Stimulated activated CD4-positive, alpha-beta T cell treated with anti-CD3 and anti-CD28 coated beads, Interleukin-15, amount 100 ng/mL, for 24 hours (primary cell): ENCODE measurements at regions not wholly inside any gene's neighbourhood (a gene's known extent, or its start where the extent isn't known, plus 50 kb on each side); places are given as distances from the start of the nearest gene placed in this dataset.
"Not testable (repeated sequence)": the region's sequence is repeated elsewhere in the genome, so short reads cannot be mapped to it uniquely, and the experiment has no call there.

Experiments
- DNase-seq: peaks from one replicate; pipeline ENCODE4 v3.0.0-alpha.2; 2020

DNA sequence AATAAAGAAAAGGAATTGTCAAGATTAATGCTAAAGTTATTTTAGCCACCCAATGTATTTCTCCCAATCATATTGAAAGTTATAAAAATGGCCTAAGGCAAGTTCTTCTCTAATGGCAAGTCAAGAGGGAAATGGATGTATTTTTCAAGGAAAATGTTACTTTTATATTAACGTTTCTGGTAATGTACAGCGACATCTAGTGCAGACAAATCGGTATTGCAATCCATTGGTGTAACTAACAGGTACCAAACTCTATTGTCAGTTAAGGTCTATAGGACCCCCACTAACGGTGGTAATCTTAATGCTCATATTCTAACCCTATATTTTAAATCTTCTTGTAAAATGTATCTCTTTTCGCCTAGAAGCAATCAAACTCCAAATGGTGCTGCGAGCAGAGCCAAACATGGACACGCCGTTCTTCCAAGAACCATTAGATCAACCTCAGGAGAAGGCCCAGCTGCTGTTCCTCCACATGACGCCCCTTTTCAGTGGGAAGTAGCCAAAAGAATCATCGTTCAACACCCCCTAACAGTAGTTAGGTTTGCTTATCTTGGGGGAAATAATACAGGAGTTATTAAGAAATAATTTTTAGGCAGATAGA, 98.5 kb upstream of the PABPC3 start:
- DNase-seq, result peak; percentile 22

DNA sequence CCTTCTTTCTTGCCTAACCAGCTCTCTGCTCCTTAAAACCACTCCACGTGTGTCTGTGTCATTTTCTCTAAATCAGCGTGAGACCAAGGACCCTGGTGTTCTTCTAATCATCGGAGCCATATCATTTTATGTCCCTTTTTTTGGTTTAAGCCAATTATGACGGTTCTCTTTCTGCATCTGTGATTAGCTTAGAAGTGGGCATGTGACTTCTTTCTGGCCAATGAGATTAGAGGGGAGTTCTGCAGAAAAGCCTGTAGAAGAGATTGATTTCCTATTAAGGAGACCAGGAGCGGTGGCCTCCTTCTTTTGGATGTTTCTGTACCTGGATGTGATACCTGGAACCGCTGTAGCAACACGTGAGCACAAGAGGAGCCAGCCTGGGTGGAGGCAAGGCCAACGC, 97.5 kb upstream of the PABPC3 start:
- no peak for DNase-seq

- DNase-seq, result no peak
Measured at GRCh38 chr13:25001476-25002206, 94.3 kb upstream of the PABPC3 start.

- DNase-seq, result not testable (repeated sequence)
Measured at GRCh38 chr13:25002311-25002710, 93.6 kb upstream of the PABPC3 start.

DNA sequence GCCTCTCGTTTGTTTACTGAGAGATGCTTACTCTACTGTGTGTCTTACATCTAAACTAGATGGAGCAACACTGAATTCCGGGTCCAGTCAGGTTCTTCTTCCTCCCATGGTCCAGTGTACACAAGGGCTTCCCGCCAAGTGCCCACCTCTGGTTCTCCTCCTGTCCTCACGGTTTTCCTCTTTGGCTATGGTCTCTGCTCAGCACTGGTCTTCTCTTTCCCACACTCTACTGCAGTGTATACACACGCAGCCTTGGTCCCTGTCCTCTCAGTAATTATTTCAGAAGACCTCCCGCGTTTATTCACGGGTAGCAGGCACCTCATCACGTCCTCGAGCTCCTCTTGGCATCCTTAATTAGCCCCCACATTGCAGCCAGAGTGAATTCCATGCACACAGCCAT, 91.4 kb upstream of the PABPC3 start:
- DNase-seq, result not testable (repeated sequence)

GRCh38 chr13:25005050-25005497, 90.9 kb upstream of the PABPC3 start:
- DNase-seq, result peak; percentile 7

DNA sequence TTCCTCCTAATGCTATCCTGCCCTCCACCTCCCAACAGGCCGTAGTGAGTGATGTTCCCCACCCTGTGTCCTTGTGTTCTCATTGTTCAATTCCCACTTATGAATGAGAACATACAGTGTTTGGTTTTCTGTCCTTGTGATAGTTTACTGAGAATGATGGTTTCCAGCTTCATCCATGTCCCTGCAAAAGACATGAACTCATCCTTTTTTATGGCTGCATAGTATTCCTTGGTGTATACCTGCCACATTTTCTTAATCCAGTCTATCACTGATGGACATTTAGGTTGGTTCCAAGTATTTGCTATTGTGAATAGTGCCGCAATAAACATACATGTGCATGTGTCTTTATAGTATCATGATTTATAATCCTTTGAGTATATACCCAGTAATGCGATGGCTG, 88.5 kb upstream of the PABPC3 start:
- DNase-seq, result not testable (repeated sequence)

- not testable (repeated sequence) for DNase-seq
Measured at GRCh38 chr13:25014398-25014973, 81.5 kb upstream of the PABPC3 start.

GRCh38 chr13:25017176-25017575, 78.8 kb upstream of the PABPC3 start:
- not testable (repeated sequence) for DNase-seq

DNA sequence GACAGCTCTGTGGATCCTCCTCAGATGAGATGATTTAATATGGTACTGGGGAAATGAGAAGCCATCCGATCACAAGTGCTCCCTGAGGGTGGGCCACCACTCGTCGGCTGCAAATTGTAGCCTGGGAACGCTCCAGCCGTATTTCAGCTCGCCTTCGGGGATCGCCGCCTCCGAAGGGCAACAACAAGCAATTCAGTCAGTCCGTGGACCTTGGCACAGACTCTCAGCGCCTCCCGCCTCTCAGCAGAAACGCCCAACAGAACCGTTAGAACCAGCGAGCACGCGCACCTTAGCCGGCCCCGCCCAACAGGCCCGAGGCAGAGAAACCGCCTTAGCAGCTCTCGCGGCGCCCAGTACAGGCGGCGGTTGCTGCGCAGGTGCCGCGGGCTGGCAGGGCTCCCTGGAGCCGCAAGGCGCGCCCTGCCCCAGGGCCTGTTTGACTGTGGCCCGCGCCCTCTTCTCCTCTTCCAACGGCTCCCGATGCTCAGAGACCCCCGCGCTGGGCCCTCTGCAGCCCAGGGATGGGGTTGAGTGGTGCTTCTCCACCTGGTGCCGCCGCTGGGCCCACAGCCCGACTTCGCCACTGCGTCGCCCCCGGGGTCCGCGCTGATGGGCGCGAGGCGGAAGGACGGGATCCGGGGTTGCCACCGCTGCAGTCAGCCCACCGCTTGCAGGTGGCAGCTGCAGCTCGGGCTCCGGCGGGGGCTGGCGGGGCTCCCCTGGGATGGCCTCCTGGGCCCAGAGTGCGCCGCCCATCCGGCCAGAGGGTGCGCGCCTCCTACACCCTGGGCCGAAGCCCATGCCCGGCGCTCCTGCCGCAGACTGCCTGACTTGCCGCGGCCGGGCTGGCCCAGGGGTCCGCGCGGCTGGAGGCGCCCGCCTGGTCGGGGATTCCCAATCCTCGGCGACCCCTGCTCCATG, 77.9 kb upstream of the PABPC3 start:
- peak; percentile 80 for DNase-seq

GRCh38 chr13:25018729-25019115, 77.2 kb upstream of the PABPC3 start:
- peak; percentile 17 for DNase-seq

GRCh38 chr13:25019741-25020140, 76.2 kb upstream of the PABPC3 start:
- DNase-seq, result not testable (repeated sequence)

GRCh38 chr13:25024175-25024574, 71.8 kb upstream of the PABPC3 start:
- no peak for DNase-seq

DNA sequence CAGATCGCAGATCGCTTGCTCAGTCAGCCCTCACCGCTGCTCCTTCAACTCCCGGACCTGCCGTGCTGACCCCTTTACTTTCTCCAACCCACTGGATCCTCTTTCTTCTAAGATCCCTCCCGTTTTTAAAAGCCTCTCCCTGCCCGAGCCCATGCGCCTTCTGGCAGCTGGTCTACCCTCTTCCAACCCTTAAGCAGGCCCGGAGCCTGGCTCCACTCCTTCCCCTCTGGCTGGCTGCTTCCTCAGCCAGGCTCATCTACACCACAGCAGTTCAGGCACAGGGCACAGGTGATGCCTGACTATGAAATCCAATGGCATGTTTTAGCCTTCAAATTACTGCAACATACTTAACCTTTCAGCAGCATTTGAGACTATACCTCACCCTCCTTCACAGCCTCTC, 63.8 kb upstream of the PABPC3 start:
- DNase-seq, result no peak

DNA sequence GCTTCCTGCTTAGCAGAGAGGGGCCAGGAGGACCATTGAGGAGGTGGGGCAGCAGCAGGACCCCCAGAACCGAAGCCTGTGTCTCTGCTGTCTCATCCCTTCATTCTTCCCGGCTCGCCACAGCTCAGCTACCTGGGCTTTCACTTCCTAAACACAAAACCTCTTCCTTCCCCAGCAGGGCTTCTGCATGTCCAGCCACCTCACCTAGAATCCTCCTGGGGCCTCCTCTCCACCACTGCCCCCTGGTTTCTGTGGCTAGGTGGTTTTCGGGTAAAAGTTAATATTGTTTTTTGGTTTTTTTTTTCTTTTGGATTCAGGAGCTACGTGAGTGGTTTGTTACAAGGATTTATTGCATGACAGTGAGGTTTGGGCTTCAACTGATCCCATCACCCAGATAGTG, 61.8 kb upstream of the PABPC3 start:
- no peak for DNase-seq

DNA sequence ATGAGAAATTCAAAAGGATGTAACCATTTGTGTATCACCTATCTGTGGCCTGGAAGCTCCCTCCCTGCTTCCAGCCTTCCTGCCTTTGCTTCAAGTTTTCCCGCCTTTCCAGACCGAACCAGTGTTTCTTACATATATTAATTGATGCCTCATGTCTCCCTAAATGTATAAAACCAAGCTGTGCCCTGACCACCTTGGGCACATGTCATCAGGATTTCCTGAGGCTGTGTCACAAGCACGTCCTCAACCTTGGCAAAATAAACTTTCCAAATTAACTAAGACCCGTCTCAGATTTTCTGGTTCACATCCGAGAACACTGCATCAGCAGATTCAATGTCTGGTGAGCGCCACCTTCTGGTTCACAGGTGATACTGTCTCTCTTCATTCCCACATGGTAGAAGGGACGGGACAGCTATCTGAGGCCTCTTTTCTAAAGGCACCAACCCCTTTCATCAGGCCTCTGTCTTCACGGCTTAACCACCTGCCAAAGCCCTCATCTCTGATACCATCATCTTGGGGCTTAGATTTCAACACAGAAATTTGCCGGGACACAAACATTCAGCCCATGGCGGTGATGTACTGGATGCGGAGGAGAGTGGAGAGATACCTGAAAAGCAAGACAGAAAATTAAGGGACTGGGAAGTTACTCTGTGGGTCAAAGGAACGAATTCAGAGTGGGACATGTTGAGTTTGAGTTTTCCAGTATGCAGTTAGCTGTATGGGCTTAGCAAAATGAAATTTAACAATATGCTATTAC, 58.7 kb upstream of the PABPC3 start:
- DNase-seq, result peak; percentile 60

DNA sequence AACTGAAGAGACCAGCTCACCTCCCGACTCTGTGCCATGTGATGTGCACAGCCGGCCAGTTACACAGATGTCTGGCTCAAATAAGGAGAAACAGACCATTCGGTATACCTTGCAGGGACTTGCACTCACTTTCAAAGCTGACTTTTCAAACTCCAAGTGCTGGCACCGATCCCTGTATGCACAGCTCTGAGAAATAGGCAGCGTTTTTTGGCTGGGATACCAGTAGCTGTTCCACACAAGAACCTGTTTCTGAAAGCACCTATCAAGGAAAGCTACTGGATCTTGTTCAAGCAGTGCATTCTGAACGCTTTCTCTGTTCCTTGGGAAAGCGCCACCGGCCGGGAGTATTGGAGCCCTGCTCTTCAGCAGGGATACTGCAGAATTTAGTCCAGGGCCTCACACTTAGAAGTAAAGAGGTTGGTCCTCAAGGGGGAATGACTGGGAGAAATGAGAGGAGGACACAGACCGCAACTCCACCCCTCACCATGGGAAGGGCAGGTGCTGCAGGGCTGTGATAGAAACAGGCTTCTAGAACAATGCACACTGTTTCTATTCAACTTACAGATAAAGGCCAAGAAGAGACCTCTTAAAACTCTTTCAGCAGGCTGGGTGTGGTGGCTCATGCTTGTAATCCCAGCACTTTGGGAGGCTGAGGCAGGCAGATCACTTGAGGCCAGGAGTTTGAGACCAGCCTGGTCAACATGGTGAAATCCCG, 53.6 kb upstream of the PABPC3 start:
- DNase-seq, result no peak

DNA sequence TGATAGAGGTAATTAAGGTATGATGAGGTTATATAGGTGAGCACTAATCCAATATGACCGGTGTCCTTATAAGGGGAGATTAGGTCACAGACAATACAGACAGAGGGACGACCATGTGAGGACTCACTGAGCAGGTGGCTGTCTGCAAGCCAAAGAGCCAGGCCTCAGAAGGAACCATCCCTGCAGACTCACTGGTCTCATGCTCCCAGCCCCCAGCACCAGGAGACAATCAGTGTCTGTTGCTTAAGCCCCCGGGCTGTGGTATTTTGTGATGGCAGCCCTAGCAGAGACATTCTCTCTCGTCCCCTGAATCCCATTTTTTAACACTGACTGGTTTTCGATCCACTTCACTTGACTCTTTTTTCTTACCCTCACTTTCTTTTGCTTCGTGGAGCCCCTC, 51.9 kb upstream of the PABPC3 start:
- DNase-seq, result no peak
